Uterus (tissue), 3 donors: ENCODE measurements at regions not wholly inside any gene's neighbourhood (a gene's known extent, or its start where the extent isn't known, plus 50 kb on each side); places are given as distances from the start of the nearest gene placed in this dataset.

Experiments used
- DNase-seq, 2 donors: peaks; one replicate each; pipeline ENCODE4 v3.0.0-alpha.2; 2019 to 2020
- H3K27ac ChIP-seq, 2 donors: fragments of 200-600 bp; sonication (generic); 1 replicate in 1 of 2; 2 replicates in 1 of 2; pipeline ENCODE4 v1.5.1; 2016 to 2018
- H3K27me3 ChIP-seq, 2 donors: fragments of 200-600 bp; sonication (generic); one replicate each; pipeline ENCODE4 v1.5.1; 2018 to 2019; ENCODE audit warnings: control low read depth in 1 of 2
- H3K36me3 ChIP-seq, 2 donors: fragments of 200-600 bp; sonication (generic); one replicate each; pipeline ENCODE4 v1.5.1; 2019; ENCODE audit warnings: control low read depth in 1 of 2
- H3K4me1 ChIP-seq, 2 donors: fragments of 200-600 bp; sonication (generic); one replicate each; pipeline ENCODE4 v1.5.1; 2018 to 2019; ENCODE audit warnings: control low read depth in 1 of 2
- H3K4me3 ChIP-seq, 2 donors: fragments of 200-600 bp; sonication (generic); 1 replicate in 1 of 2; 2 replicates in 1 of 2; pipeline ENCODE4 v1.5.1; 2018 to 2019; ENCODE audit warnings: mild to moderate bottlenecking in 1 of 2
- H3K9me3 ChIP-seq, 2 donors: fragments of 200-600 bp; sonication (generic); one replicate each; pipeline ENCODE4 v1.5.1; 2019; ENCODE audit warnings: control low read depth in 1 of 2
- POLR2A ChIP-seq, 2 donors: fragments of 450-650 bp; IDR thresholded peaks; one replicate each; pipeline ENCODE4 v1.6.1; 2016; ENCODE audit warnings: antibody characterized with exemption in 2 of 2, mild to moderate bottlenecking in 1 of 2, moderate library complexity in 1 of 2
- intact Hi-C: fragments of 100-400 bp; cut with DNase I; formaldehyde crosslinking; loops from one replicate; pipeline ENCODE4 v1.15.1; 2023; ENCODE audit warnings: low total_unique reads
- TF ChIP-seq, protein P1 (sequence below), 4 experiments: fragments of 200-600 bp in 2 of 4; fragments of 450-650 bp in 2 of 4; sonication (generic) in 2 of 4; IDR thresholded peaks; one replicate each; pipeline ENCODE4 v1.5.1; 2016 to 2019; ENCODE audit warnings: antibody characterized with exemption in 4 of 4, mild to moderate bottlenecking in 2 of 4, moderate library complexity in 1 of 4
- donor health status: DM: yes; HTN: yes; CAD: no.

DNA sequence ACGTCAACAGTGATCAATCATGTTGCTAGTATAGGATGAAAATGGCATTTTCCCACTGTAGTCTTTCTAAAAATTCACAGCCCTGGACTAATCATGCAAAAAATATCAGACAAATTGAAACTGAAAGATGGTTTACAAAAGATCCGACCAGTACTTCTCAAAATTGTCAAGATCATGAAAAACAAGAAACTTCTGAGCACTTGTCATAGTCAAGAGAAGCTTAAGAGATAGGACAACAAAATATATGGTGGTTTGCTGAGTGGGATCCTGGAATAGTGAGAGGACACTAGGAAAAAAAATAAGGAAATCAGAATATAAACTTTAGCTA lies 101.1 kb downstream of the NAA11 start:
- no peaks in the 10 kb centered on the region for H3K9me3 ChIP-seq
- H3K4me1 ChIP-seq = no peaks in the 10 kb centered on the region
- no peak overlapping the region for H3K4me3 ChIP-seq
- H3K27me3 ChIP-seq = no peaks in the 10 kb centered on the region
- no peak overlapping the region for H3K27ac ChIP-seq
- no peak for DNase-seq
- TF ChIP-seq, protein P1, sequence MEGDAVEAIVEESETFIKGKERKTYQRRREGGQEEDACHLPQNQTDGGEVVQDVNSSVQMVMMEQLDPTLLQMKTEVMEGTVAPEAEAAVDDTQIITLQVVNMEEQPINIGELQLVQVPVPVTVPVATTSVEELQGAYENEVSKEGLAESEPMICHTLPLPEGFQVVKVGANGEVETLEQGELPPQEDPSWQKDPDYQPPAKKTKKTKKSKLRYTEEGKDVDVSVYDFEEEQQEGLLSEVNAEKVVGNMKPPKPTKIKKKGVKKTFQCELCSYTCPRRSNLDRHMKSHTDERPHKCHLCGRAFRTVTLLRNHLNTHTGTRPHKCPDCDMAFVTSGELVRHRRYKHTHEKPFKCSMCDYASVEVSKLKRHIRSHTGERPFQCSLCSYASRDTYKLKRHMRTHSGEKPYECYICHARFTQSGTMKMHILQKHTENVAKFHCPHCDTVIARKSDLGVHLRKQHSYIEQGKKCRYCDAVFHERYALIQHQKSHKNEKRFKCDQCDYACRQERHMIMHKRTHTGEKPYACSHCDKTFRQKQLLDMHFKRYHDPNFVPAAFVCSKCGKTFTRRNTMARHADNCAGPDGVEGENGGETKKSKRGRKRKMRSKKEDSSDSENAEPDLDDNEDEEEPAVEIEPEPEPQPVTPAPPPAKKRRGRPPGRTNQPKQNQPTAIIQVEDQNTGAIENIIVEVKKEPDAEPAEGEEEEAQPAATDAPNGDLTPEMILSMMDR (IDR thresholded peaks at IDR 0.05) = no peak
- TF ChIP-seq POLR2A (IDR thresholded peaks at IDR 0.05) = no peak
- no peaks in the 10 kb centered on the region for H3K36me3 ChIP-seq
- intact Hi-C loops = no loop called here

DNA sequence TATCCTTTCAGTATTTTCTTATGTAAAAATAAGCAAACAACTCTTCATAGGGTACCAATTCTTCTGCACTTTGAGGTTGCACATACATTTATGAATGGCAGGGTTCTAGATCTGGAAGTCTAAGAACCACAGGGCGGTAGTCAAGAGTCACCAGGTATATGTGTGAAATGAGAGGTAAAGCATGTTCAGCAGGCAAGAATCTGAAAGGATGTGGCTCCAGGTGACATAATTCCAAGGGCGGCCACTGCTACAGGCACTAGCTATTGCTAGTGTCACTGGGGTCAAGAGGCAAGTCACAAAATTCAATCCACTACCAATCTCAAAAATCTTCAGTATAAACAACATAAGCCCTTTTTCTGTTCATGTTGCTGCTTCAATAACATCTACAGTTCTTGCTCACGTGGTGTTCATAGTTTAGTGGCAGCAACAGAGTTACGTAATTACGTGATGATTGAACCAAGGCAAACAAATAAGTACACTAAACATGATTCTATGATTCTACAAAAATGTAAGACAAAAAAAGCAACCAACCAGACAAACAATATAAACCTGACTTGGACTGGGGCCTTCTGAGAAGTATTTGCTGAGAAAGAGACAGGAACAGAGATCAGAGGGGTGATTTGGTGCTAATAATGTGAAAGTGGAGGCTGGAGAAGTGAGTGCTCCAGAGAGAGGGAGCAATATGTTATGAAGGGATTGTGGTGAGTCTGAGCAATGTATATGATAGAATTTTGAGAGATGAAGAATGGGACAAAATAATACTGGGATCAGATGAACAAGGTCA lies 101.7 kb downstream of the NAA11 start:
- Histone ChIP-seq H3K27ac (no peak overlapping the region), H3K4me1 (no peaks in the 10 kb centered on the region), H3K9me3 (no peaks in the 10 kb centered on the region), H3K36me3 (no peaks in the 10 kb centered on the region), H3K4me3 (no peak overlapping the region), H3K27me3 (no peaks in the 10 kb centered on the region)
- TF ChIP-seq, protein P1 (IDR thresholded peaks at IDR 0.05) = no peak
- TF ChIP-seq POLR2A (IDR thresholded peaks at IDR 0.05) = no peak
- intact Hi-C loops = no loop called here
- no peak for DNase-seq

DNA sequence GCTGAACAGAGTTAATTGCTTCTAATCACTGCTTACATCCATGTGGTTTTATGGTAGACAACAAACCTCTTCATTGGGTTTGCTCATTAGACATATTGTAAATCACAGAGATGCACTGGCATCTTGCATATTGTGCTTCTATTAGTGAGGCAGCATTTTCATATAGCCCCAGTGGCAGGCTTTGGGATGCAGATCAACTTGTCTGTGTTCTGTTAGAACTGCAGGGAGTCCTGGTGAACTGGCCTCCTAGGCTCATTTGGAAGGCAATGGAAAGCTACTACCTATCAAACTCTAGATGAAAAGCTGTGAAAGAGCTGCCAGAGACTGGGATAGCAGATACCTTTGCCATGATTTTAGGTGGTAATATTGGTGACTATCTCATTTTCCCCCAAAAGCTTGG lies 108.8 kb downstream of the NAA11 start:
- Histone ChIP-seq H3K4me1 (no peaks in the 10 kb centered on the region), H3K4me3 (no peak overlapping the region), H3K9me3 (no peaks in the 10 kb centered on the region), H3K36me3 (no peaks in the 10 kb centered on the region), H3K27ac (no peak overlapping the region), H3K27me3 (no peaks in the 10 kb centered on the region)
- TF ChIP-seq, protein P1 (IDR thresholded peaks at IDR 0.05) = no peak
- no peak for TF ChIP-seq POLR2A (IDR thresholded peaks at IDR 0.05)
- intact Hi-C loops = no loop called here
- DNase-seq = no peak

DNA sequence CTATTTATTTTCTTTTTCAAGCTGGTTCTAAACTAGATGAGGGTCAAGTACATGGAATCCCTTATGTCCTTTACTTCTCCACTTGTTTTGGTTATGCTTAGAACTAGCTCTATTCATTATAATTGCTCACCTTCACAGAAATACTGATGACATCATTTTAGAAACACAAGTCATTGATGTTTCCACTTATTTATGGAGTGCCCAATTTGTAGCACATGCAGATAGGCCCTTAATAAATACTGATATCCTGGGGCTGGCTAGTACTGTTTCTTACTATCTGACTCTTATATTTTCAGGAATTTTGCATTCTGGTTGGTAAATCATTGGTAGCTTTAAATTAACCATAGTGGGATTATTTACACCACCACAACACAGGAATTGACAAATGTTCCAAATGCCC lies 112.2 kb downstream of the NAA11 start:
- Histone ChIP-seq H3K27ac (no peak overlapping the region), H3K4me3 (no peak overlapping the region), H3K4me1 (no peaks in the 10 kb centered on the region), H3K36me3 (no peaks in the 10 kb centered on the region), H3K27me3 (no peaks in the 10 kb centered on the region), H3K9me3 (no peaks in the 10 kb centered on the region)
- intact Hi-C loops = no loop called here
- DNase-seq = no peak
- TF ChIP-seq, protein P1 (IDR thresholded peaks at IDR 0.05) = no peak
- TF ChIP-seq POLR2A (IDR thresholded peaks at IDR 0.05) = no peak

DNA sequence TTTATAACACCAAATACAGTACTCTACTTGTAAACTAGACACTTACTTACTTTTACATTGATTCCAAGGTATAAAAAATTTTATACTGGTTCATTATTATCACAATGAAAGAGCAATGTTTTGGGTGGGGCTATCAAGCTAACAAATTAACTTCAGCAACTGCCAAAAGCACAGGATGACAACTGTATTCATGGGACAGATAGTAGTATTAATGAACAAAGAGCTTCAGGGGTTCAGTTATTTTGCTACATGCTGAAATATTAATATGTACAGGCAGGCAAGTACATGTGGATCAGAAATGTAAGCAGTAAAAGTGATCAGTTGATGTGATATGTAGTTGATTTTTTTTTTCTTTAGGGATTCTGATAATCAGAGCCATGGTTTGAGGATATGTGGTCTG lies 112.9 kb downstream of the NAA11 start:
- H3K27ac ChIP-seq = no peak overlapping the region
- no peaks in the 10 kb centered on the region for H3K36me3 ChIP-seq
- no peak for DNase-seq
- no peaks in the 10 kb centered on the region for H3K9me3 ChIP-seq
- no peak overlapping the region for H3K4me3 ChIP-seq
- intact Hi-C loops = no loop called here
- no peak for TF ChIP-seq POLR2A (IDR thresholded peaks at IDR 0.05)
- TF ChIP-seq, protein P1 (IDR thresholded peaks at IDR 0.05) = no peak
- H3K4me1 ChIP-seq = no peaks in the 10 kb centered on the region
- H3K27me3 ChIP-seq = no peaks in the 10 kb centered on the region
